Spleen (tissue), 11 donors: ENCODE measurements at regions not wholly inside any gene's neighbourhood (a gene's known extent, or its start where the extent isn't known, plus 50 kb on each side); places are given as distances from the start of the nearest gene placed in this dataset.

ENCODE experiments used
- DNase-seq: peaks from one replicate; pipeline ENCODE4 v3.0.0-alpha.2; 2020
- H3K27ac ChIP-seq, 8 donors: fragments of 200-600 bp; sonication (generic) in 7 of 8; 1 replicate in 4 of 8; 2 replicates in 4 of 8; pipeline versions ENCODE4 v1.5.0 to v1.8.0; 2016 to 2021; ENCODE audit warnings: inconsistent platforms in 4 of 8, mild to moderate bottlenecking in 4 of 8, moderate library complexity in 1 of 8
- H3K27me3 ChIP-seq, 7 donors: fragments of 200-600 bp; sonication (generic) in 6 of 7; replicated peaks in 1 of 7; 1 replicate in 4 of 7; 2 replicates in 3 of 7; pipeline versions ENCODE4 v1.5.0 to v1.8.0; 2016 to 2021; ENCODE audit warnings: inconsistent platforms in 3 of 7, mild to moderate bottlenecking in 1 of 7
- H3K36me3 ChIP-seq, 6 donors: fragments of 200-600 bp; sonication (generic) in 5 of 6; 1 replicate in 4 of 6; 2 replicates in 2 of 6; pipeline versions ENCODE4 v1.5.0 to v1.8.0; 2016 to 2021; ENCODE audit warnings: inconsistent platforms in 2 of 6
- H3K4me1 ChIP-seq, 6 donors: fragments of 200-600 bp; sonication (generic) in 5 of 6; 1 replicate in 3 of 6; 2 replicates in 3 of 6; pipeline versions ENCODE4 v1.5.0 to v1.8.0; 2016 to 2021; ENCODE audit warnings: inconsistent platforms in 3 of 6
- H3K4me3 ChIP-seq, 8 donors: fragments of 200-600 bp; sonication (generic) in 7 of 8; 1 replicate in 4 of 8; 2 replicates in 4 of 8; pipeline versions ENCODE4 v1.5.0 to v1.8.0; 2016 to 2021; ENCODE audit warnings: inconsistent platforms in 4 of 8, mild to moderate bottlenecking in 4 of 8, moderate library complexity in 2 of 8
- H3K9me3 ChIP-seq, 8 donors: fragments of 200-600 bp; sonication (generic) in 7 of 8; 1 replicate in 4 of 8; 2 replicates in 4 of 8; pipeline versions ENCODE4 v1.5.0 to v1.8.0; 2016 to 2021; ENCODE audit warnings: inconsistent platforms in 4 of 8
- POLR2A ChIP-seq, 3 donors: fragments of 450-650 bp; IDR thresholded peaks; one replicate each; pipeline ENCODE4 v1.5.1; 2017; ENCODE audit warnings: antibody characterized with exemption in 3 of 3, mild to moderate bottlenecking in 1 of 3
- POLR2AphosphoS5 ChIP-seq, 3 donors: sonication (generic); formaldehyde crosslinking; IDR thresholded peaks; one replicate each; pipeline ENCODE4 v1.5.1; 2017; ENCODE audit warnings: antibody characterized with exemption in 3 of 3
- WGBS, 5 donors: extraction: QIAGEN DNeasy Blood & Tissue Kit in 3 of 5; methylation state at CpG; one replicate each; pipeline versions ENCODE4 v1.1.5 to v1.1.7; 2013 to 2018; 5-methylcytosine and 5-hydroxymethylcytosine counted together
- intact Hi-C: fragments of 100-400 bp; cut with DNase I; formaldehyde crosslinking; loops from one replicate; pipeline ENCODE4 v1.15.0; 2023; ENCODE audit warnings: low total_unique reads
- TF ChIP-seq, protein P1 (sequence below), 11 experiments: fragments of 200-600 bp in 7 of 11; fragments of 450-650 bp in 4 of 11; sonication (generic) in 4 of 11; IDR thresholded peaks in 8 of 11; conservative IDR thresholded peaks in 3 of 11; 1 replicate in 7 of 11; 2 replicates in 4 of 11; pipeline versions ENCODE4 v1.4.0 to v1.8.0; 2016 to 2021; ENCODE audit warnings: antibody characterized with exemption in 11 of 11, inconsistent platforms in 4 of 11, mild to moderate bottlenecking in 1 of 11
- donor health status: healthy with polysubstance abuse.
- donor health status: DM: no; HTN: no; CAD: no; lungs with moderate emphysema.
- donor health status: DM: no; HTN: no; CAD: no.
- donor health status: Bipolar disorder and iron deficiency.
- donor health status: healthy.
- donor health status: DM: no; HTN: no; CAD: no.
- donor health status: DM: yes; HTN: yes; CAD: no.

DNA sequence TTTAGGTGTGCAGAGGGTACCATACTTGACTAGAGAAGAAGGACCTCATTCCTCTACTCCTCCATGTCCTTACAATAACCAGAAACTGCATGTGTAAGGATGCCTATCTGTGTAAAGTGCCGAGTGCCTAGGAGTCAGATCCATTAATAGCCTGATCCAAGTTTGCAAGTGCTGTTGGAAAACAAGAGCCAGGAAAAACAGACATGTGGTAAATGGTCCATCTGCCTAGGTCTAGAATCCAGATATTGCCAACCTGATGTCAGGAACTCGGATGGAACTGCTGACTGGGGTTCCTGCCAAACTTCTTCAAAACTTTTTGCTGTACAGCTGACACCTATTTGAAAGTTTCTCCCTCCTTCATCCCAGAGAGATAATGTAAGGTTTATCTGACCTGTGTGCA is 239.4 kb upstream of the CAMK1G start:
- WGBS, 5 donors = 75 to 86% (median 78%) methylated on average over 2 of the region's 2 CpGs
- no peak for TF ChIP-seq POLR2AphosphoS5 (IDR thresholded peaks at IDR 0.05)
- no peak for TF ChIP-seq POLR2A (IDR thresholded peaks at IDR 0.05)
- TF ChIP-seq, protein P1, sequence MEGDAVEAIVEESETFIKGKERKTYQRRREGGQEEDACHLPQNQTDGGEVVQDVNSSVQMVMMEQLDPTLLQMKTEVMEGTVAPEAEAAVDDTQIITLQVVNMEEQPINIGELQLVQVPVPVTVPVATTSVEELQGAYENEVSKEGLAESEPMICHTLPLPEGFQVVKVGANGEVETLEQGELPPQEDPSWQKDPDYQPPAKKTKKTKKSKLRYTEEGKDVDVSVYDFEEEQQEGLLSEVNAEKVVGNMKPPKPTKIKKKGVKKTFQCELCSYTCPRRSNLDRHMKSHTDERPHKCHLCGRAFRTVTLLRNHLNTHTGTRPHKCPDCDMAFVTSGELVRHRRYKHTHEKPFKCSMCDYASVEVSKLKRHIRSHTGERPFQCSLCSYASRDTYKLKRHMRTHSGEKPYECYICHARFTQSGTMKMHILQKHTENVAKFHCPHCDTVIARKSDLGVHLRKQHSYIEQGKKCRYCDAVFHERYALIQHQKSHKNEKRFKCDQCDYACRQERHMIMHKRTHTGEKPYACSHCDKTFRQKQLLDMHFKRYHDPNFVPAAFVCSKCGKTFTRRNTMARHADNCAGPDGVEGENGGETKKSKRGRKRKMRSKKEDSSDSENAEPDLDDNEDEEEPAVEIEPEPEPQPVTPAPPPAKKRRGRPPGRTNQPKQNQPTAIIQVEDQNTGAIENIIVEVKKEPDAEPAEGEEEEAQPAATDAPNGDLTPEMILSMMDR (IDR thresholded peaks at IDR 0.05 in 8 of 11, conservative IDR thresholded peaks at IDR 0.05 in 3 of 11) = no peak

GRCh38 chr1:209349363-209350308 is 233.9 kb upstream of the CAMK1G start:
- no peak overlapping the region for H3K4me3 ChIP-seq
- TF ChIP-seq, protein P1 (IDR thresholded peaks at IDR 0.05 in 8 of 11, conservative IDR thresholded peaks at IDR 0.05 in 3 of 11) = no peak
- TF ChIP-seq POLR2A (IDR thresholded peaks at IDR 0.05) (no peak), POLR2AphosphoS5 (IDR thresholded peaks at IDR 0.05) (no peak)
- no peaks in the 10 kb centered on the region for H3K9me3 ChIP-seq
- intact Hi-C loops = no loop called here
- no peaks in the 10 kb centered on the region for H3K27me3 ChIP-seq
- no peak overlapping the region for H3K27ac ChIP-seq
- 52 to 75% (median 69%) methylated on average over 9 of the region's 9 CpGs for WGBS, 5 donors
- H3K4me1 ChIP-seq = peaks cover 0 to 2% (median 0%) of the 10 kb centered on the region in 6 donors
- no peak for DNase-seq
- H3K36me3 ChIP-seq = no peaks in the 10 kb centered on the region

More for the DNA sequence above, 239.4 kb upstream of the CAMK1G start:
- Histone ChIP-seq H3K9me3 (no peaks in the 10 kb centered on the region), H3K27ac (no peak overlapping the region), H3K27me3 (no peaks in the 10 kb centered on the region), H3K36me3 (no peaks in the 10 kb centered on the region), H3K4me3 (no peak overlapping the region), H3K4me1 (no peaks in the 10 kb centered on the region)
- intact Hi-C loops = no loop called here
- no peak for DNase-seq

DNA sequence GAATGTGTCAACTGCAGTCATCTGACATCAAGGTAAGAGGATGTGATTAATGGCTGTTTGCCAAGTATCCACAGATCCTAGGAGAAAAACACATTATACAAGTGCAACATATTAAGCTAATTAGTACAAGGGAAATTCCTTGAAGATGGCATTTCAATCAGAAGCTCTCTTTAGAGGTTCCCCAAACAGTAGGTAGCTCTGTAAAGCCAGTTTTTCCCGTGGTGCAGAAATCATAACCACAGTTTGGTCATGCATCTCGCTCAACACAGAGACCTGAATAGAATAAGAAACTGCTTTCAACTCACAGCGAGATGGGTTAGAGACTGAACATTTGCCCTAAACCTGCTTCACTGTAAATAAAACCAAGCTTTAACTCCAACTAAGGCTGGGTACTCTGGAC is 230.5 kb upstream of the CAMK1G start:
- Histone ChIP-seq H3K36me3 (no peaks in the 10 kb centered on the region), H3K9me3 (no peaks in the 10 kb centered on the region), H3K4me3 (no peak overlapping the region), H3K27me3 (no peaks in the 10 kb centered on the region), H3K27ac (no peak overlapping the region), H3K4me1 (peaks cover 0 to 2% (median 0%) of the 10 kb centered on the region in 6 donors)
- TF ChIP-seq, protein P1 (IDR thresholded peaks at IDR 0.05 in 8 of 11, conservative IDR thresholded peaks at IDR 0.05 in 3 of 11) = no peak
- TF ChIP-seq POLR2A (IDR thresholded peaks at IDR 0.05) (no peak), POLR2AphosphoS5 (IDR thresholded peaks at IDR 0.05) (no peak)
- WGBS, 5 donors = 60 to 78% (median 71%) methylated on average over 3 of the region's 3 CpGs
- DNase-seq = no peak
- intact Hi-C loops = no loop called here

DNA sequence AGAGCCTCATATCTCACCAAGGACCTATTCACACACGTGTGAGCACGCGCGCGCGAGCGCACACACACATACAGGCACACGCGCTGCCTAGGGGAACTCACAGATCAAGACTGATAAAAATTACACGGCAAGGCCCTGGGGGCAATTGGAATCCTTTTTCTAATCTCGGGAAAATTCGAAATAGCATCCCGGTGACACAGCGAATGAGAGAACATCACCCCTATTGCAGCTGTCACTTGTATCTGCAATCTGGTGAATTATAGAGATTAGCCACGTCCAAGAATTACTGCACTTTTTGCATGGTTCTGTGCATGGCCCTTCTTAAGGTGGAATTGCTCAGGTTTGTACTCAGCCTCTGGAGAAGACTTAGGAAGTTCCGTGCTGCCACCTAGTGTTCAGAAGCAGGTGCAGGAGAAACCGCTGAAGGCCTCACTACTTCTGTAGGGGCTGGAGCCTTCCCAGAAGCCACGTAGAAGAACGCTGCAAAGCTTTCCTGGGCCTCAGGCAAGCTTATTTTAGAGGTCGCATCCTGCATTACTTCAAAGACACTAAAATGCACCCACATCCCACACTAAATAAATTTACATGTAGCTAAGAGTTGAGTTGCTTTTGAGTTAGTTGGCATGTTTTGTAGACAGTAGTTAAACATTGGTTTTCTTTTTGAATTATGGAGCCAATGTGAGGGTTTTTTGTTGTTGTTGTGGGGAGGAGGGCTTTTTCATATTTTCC is 229.2 kb upstream of the CAMK1G start:
- Histone ChIP-seq H3K9me3 (no peaks in the 10 kb centered on the region), H3K27me3 (no peaks in the 10 kb centered on the region), H3K4me3 (no peak overlapping the region), H3K36me3 (no peaks in the 10 kb centered on the region), H3K4me1 (peaks cover 0 to 2% (median 0%) of the 10 kb centered on the region in 6 donors), H3K27ac (no peak overlapping the region)
- DNase-seq = no peak
- intact Hi-C loops = no loop called here
- TF ChIP-seq, protein P1 (IDR thresholded peaks at IDR 0.05 in 8 of 11, conservative IDR thresholded peaks at IDR 0.05 in 3 of 11) = peak in 9 of 11 experiments; percentile 37 to 77 (median 65)
- TF ChIP-seq POLR2AphosphoS5 (IDR thresholded peaks at IDR 0.05) (no peak), POLR2A (IDR thresholded peaks at IDR 0.05) (no peak)
- WGBS, 5 donors = 56 to 62% (median 58%) methylated on average over 20 of the region's 20 CpGs
